Esophagus muscularis mucosa (tissue), 3 donors: ENCODE measurements at regions not wholly inside any gene's neighbourhood (a gene's known extent, or its start where the extent isn't known, plus 50 kb on each side); places are given as distances from the start of the nearest gene placed in this dataset.

ENCODE experiments used
- CTCF ChIP-seq, 3 experiments: fragments of 200-600 bp in 2 of 3; fragments of 450-650 bp in 1 of 3; sonication (generic) in 2 of 3; IDR thresholded peaks; one replicate each; pipeline ENCODE4 v1.5.1; 2017 to 2019; ENCODE audit warnings: antibody characterized with exemption in 3 of 3, mild to moderate bottlenecking in 2 of 3, moderate library complexity in 1 of 3
- POLR2A ChIP-seq: fragments of 450-650 bp; IDR thresholded peaks from one replicate; pipeline ENCODE4 v1.6.1; 2017; ENCODE audit warnings: antibody characterized with exemption, moderate library complexity, mild to moderate bottlenecking, low read depth

GRCh38 chr6:147624946-147625515 is 116.5 kb downstream of the SAMD5 start:
- TF ChIP-seq CTCF (IDR thresholded peaks at IDR 0.05) (no peak), POLR2A (no peak)
